Mesendoderm (in vitro differentiated cells): ENCODE measurements at regions not wholly inside any gene's neighbourhood (a gene's known extent, or its start where the extent isn't known, plus 50 kb on each side); places are given as distances from the start of the nearest gene placed in this dataset.
"Not testable (repeated sequence)": the region's sequence is repeated elsewhere in the genome, so short reads cannot be mapped to it uniquely, and the experiment has no call there.

ENCODE experiments used
- DNase-seq: peaks from one replicate; pipeline ENCODE4 v3.0.0; 2013
- H2AK5ac ChIP-seq: 2 replicates; pipeline ENCODE4 v1.6.1; 2013; ENCODE audit warnings: low read length, inconsistent platforms
- H2BK120ac ChIP-seq: 2 replicates; pipeline ENCODE4 v1.6.1; 2013; ENCODE audit warnings: low read depth, mild to moderate bottlenecking, low read length, moderate library complexity, mixed read lengths
- H2BK15ac ChIP-seq: replicated peaks from 2 replicates; pipeline ENCODE4 v1.6.1; 2013; ENCODE audit warnings: low read depth, mild to moderate bottlenecking, moderate library complexity
- H2BK5ac ChIP-seq: 2 replicates; pipeline ENCODE4 v1.6.1; 2013; ENCODE audit warnings: low read length, inconsistent platforms
- H3K18ac ChIP-seq: 2 replicates; pipeline ENCODE4 v1.6.1; 2013; ENCODE audit warnings: mild to moderate bottlenecking, low read length, mixed read lengths
- H3K23ac ChIP-seq: one replicate; pipeline ENCODE4 v1.6.1; 2013; ENCODE audit warnings: low read length
- H3K27ac ChIP-seq: 2 replicates; pipeline ENCODE4 v1.5.1; 2013; ENCODE audit warnings: low read depth, mild to moderate bottlenecking, inconsistent platforms, low read length, moderate library complexity
- H3K27me3 ChIP-seq: 2 replicates; pipeline ENCODE4 v1.6.1; 2013; ENCODE audit warnings: low read length, control low read depth, mild to moderate bottlenecking, inconsistent platforms; ENCODE audit not compliant: insufficient read depth, poor library complexity
- H3K36me3 ChIP-seq: 2 replicates; pipeline ENCODE4 v1.6.1; 2013; ENCODE audit warnings: low read length, inconsistent platforms; ENCODE audit not compliant: control insufficient read depth, insufficient read depth
- H3K4ac ChIP-seq: one replicate; pipeline ENCODE4 v1.6.1; 2013; ENCODE audit warnings: low read depth, mild to moderate bottlenecking, low read length, moderate library complexity
- H3K4me1 ChIP-seq: 2 replicates; pipeline ENCODE4 v1.6.1; 2013; ENCODE audit warnings: low read depth, low read length, inconsistent platforms; ENCODE audit not compliant: control insufficient read depth
- H3K4me2 ChIP-seq: 2 replicates; pipeline ENCODE4 v1.6.1; 2013; ENCODE audit warnings: low read length
- H3K4me3 ChIP-seq: 2 replicates; pipeline ENCODE4 v1.5.1; 2013; ENCODE audit warnings: mild to moderate bottlenecking, low read length
- H3K56ac ChIP-seq: one replicate; pipeline ENCODE4 v1.6.1; 2013; ENCODE audit warnings: low read length
- H3K79me1 ChIP-seq: 2 replicates; pipeline ENCODE4 v1.6.1; 2013; ENCODE audit warnings: low read length, inconsistent platforms
- H3K79me2 ChIP-seq: 2 replicates; pipeline ENCODE4 v1.6.1; 2013; ENCODE audit warnings: mild to moderate bottlenecking, low read length; ENCODE audit not compliant: control insufficient read depth, insufficient read depth
- H3K9ac ChIP-seq: 2 replicates; pipeline ENCODE4 v1.6.1; 2013; ENCODE audit warnings: low read length, inconsistent platforms
- H4K5ac ChIP-seq: one replicate; pipeline ENCODE4 v1.6.1; 2013; ENCODE audit warnings: low read length
- H4K8ac ChIP-seq: one replicate; pipeline ENCODE4 v1.6.1; 2013; ENCODE audit warnings: low read depth, mild to moderate bottlenecking, control low read depth, low read length, moderate library complexity
- WGBS: extraction: QIAGEN DNeasy Blood & Tissue Kit; methylation state at CpG from one replicate; pipeline ENCODE4 v1.1.7; 2013; ENCODE audit warnings: low lambda C conversion rate, missing lambda C conversion rate; ENCODE audit not compliant: insufficient coverage; ENCODE audit errors: extremely low coverage; 5-methylcytosine and 5-hydroxymethylcytosine counted together

DNA sequence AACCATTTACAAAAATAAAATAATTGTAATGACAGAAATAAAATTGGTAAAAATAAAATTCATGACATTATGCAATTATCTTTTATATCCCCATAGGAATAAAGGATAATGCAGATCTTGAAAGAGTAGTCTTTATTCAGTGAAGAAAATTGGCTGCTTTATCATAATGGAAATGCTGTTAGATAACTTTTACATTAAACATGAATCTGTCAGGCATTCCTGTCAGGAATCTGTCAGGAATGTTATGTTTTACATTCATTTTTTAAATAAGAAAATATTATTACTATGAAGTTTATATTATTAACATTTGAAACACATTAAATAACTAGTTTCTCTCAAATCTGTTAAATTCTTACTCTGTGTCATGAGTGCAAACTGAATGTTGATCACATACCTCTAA is 1024.7 kb upstream of the TMEFF2 start:
- Histone ChIP-seq H3K36me3 (no peaks in the 10 kb centered on the region), H4K8ac (no peak overlapping the region), H3K4me2 (no peak overlapping the region), H4K5ac (no peak overlapping the region), H3K56ac (no peak overlapping the region), H3K9ac (no peak overlapping the region), H3K4me3 (no peak overlapping the region), H2BK15ac (no peak overlapping the region), H3K23ac (no peak overlapping the region), H2BK120ac (no peak overlapping the region), H2AK5ac (no peak overlapping the region), H3K4ac (no peak overlapping the region), H3K4me1 (no peaks in the 10 kb centered on the region), H3K18ac (no peak overlapping the region), H3K27me3 (no peaks in the 10 kb centered on the region), H3K27ac (no peak overlapping the region), H3K79me2 (no peaks in the 10 kb centered on the region), H2BK5ac (no peak overlapping the region), H3K79me1 (no peaks in the 10 kb centered on the region)
- DNase-seq, result no peak

DNA sequence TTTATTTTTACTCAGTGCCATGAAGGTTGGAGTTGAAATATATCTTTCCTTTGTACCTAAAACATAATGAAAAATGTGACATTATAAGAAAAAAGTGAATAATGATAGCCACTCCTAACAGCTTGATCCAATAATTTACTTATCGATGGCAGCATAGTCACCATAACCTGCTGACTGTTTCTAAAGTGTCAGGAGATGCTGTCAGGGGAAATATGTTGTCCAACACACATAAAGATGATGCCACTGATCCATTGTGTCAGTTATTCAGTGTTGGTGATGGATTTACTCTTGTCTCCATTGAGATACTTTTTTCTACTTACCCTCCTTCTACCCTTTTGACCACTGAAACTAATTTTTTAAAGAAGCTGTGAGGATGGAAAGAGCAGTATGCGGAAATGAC is 1006.9 kb upstream of the TMEFF2 start:
- H2BK5ac ChIP-seq, result no peak overlapping the region
- no peak overlapping the region for H2AK5ac ChIP-seq
- no peak overlapping the region for H3K4ac ChIP-seq
- WGBS, result no CpG with 5 or more reads among the region's 2 CpGs
- H3K36me3 ChIP-seq, result no peaks in the 10 kb centered on the region
- H2BK15ac ChIP-seq, result no peak overlapping the region
- no peak overlapping the region for H3K23ac ChIP-seq
- H4K8ac ChIP-seq, result no peak overlapping the region
- H3K4me3 ChIP-seq, result no peak overlapping the region
- no peak for DNase-seq
- H3K9ac ChIP-seq, result no peak overlapping the region
- no peaks in the 10 kb centered on the region for H3K79me2 ChIP-seq
- H3K56ac ChIP-seq, result no peak overlapping the region
- H2BK120ac ChIP-seq, result no peak overlapping the region
- no peaks in the 10 kb centered on the region for H3K79me1 ChIP-seq
- no peak overlapping the region for H3K4me2 ChIP-seq
- no peak overlapping the region for H3K27ac ChIP-seq
- H3K18ac ChIP-seq, result no peak overlapping the region
- no peaks in the 10 kb centered on the region for H3K27me3 ChIP-seq
- no peaks in the 10 kb centered on the region for H3K4me1 ChIP-seq
- H4K5ac ChIP-seq, result no peak overlapping the region

DNA sequence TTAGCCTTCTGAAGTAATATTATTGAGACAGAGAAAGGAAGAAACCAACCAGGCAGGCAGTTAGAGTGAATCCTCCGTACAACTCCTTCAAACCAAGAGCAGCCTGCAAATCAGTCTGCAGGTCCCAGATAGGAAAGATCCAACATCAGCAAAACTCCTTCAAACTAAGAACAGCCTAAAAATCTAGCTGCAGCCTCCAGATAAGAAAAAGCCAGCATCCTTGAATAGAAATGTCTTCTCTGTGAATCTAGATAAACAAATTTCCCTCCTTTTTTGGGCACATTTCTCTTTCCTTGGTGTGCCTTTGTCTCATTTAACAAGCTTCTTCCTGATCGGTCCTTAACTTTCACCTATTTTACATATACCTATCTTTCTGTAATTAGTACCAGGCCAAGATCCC is 1004.6 kb upstream of the TMEFF2 start:
- Histone ChIP-seq H3K4me2 (no peak overlapping the region), H2AK5ac (no peak overlapping the region), H2BK120ac (no peak overlapping the region), H3K27ac (no peak overlapping the region), H3K27me3 (no peaks in the 10 kb centered on the region), H4K8ac (no peak overlapping the region), H3K4ac (no peak overlapping the region), H3K23ac (no peak overlapping the region), H3K56ac (no peak overlapping the region), H3K18ac (no peak overlapping the region), H4K5ac (no peak overlapping the region), H3K4me3 (no peak overlapping the region), H3K79me1 (no peaks in the 10 kb centered on the region), H2BK15ac (no peak overlapping the region), H2BK5ac (no peak overlapping the region), H3K4me1 (no peaks in the 10 kb centered on the region), H3K9ac (no peak overlapping the region), H3K79me2 (no peaks in the 10 kb centered on the region), H3K36me3 (no peaks in the 10 kb centered on the region)
- no peak for DNase-seq
- WGBS, result no CpG with 5 or more reads among the region's 2 CpGs

DNA sequence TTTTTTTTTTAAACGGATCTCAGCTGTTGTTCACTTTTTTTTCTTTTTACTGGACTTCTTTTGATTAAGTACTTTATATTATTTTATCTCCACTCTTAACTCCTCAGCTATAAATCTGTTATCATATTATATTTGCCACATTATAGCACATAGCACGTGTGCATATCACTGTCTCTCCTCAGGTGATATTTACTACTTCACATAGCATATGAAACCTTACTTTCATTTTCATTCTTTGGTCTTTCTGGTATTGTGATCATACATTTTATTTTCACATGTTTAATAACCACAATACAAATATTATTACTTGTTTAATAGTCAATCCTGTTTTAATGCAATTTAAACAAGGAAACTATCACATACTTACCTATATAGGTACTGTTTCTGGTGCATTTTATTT is 993.1 kb upstream of the TMEFF2 start:
- H3K27me3 ChIP-seq, result no peaks in the 10 kb centered on the region

DNA sequence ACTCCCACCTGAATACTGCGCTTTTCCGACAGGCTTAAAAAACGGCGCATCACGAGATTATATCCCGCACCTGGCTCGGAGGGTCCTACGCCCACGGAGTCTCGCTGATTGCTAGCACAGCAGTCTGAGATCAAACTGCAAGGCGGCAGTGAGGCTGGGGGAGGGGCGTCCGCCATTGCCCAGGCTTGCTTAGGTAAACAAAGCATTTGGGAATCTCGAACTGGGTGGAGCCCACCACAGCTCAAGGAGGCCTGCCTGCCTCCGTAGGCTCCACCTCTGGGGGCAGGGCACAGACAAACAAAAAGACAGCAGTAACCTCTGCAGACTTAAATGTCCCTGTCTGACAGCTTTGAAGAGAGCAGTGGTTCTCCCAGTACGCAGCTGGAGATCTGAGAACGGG is 976.2 kb upstream of the TMEFF2 start:
- not testable (repeated sequence) for H3K4me3 ChIP-seq, H4K8ac ChIP-seq, H2BK15ac ChIP-seq, H3K9ac ChIP-seq, H2BK120ac ChIP-seq, H3K79me2 ChIP-seq, H3K56ac ChIP-seq, H4K5ac ChIP-seq, H3K36me3 ChIP-seq, H2AK5ac ChIP-seq, H3K27ac ChIP-seq, H3K4ac ChIP-seq, DNase-seq, H3K23ac ChIP-seq, H3K4me2 ChIP-seq, H3K27me3 ChIP-seq, H3K79me1 ChIP-seq, H3K4me1 ChIP-seq, H2BK5ac ChIP-seq, H3K18ac ChIP-seq
- no CpG with 5 or more reads among the region's 17 CpGs for WGBS

More for the DNA sequence above, 993.1 kb upstream of the TMEFF2 start:
- no CpG with 5 or more reads among the region's 2 CpGs for WGBS
- Histone ChIP-seq H3K79me2 (no peaks in the 10 kb centered on the region), H3K27ac (no peak overlapping the region), H4K8ac (no peak overlapping the region), H3K4me3 (no peak overlapping the region), H3K9ac (no peak overlapping the region), H2BK120ac (no peak overlapping the region), H3K23ac (no peak overlapping the region), H3K18ac (no peak overlapping the region), H4K5ac (no peak overlapping the region), H3K4me1 (no peaks in the 10 kb centered on the region), H2BK5ac (no peak overlapping the region), H3K4ac (no peak overlapping the region), H3K56ac (no peak overlapping the region), H3K36me3 (no peaks in the 10 kb centered on the region), H3K79me1 (no peaks in the 10 kb centered on the region), H2BK15ac (no peak overlapping the region), H3K4me2 (no peak overlapping the region), H2AK5ac (no peak overlapping the region)
- DNase-seq, result no peak

DNA sequence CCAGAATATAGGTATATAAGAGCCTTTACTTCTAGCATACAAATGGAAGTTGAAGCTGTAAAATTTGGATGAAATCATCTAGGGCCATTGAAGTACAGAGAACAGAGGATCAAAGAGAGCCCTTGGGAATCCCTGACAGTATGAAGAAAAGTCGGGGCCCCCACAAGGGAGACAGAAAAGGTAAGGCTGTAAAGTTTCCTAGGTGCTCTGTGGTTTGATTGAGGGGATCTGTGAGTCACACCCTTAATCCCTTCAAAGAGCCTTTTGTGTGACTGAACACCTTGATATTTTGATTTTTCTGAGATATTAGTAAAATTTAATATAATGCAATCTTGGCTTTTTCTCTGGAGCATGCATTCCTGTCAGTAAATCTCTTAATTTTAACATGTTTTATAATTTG is 961.7 kb upstream of the TMEFF2 start:
- no peak overlapping the region for H2AK5ac ChIP-seq
- no peak overlapping the region for H4K8ac ChIP-seq
- no peaks in the 10 kb centered on the region for H3K79me1 ChIP-seq
- H3K27ac ChIP-seq, result no peak overlapping the region
- H3K4me1 ChIP-seq, result no peaks in the 10 kb centered on the region
- H3K4ac ChIP-seq, result no peak overlapping the region
- H3K4me3 ChIP-seq, result no peak overlapping the region
- H3K18ac ChIP-seq, result no peak overlapping the region
- no peak overlapping the region for H4K5ac ChIP-seq
- H3K27me3 ChIP-seq, result no peaks in the 10 kb centered on the region
- no peak overlapping the region for H3K23ac ChIP-seq
- H3K4me2 ChIP-seq, result no peak overlapping the region
- WGBS, result no CpG with 5 or more reads among the region's 1 CpG
- DNase-seq, result no peak
- no peak overlapping the region for H2BK5ac ChIP-seq
- H3K36me3 ChIP-seq, result no peaks in the 10 kb centered on the region
- no peak overlapping the region for H2BK15ac ChIP-seq
- H3K79me2 ChIP-seq, result no peaks in the 10 kb centered on the region
- H3K56ac ChIP-seq, result no peak overlapping the region
- no peak overlapping the region for H2BK120ac ChIP-seq
- no peak overlapping the region for H3K9ac ChIP-seq
